ENCODE measurements at regions not wholly inside any gene's neighbourhood (a gene's known extent, or its start where the extent isn't known, plus 50 kb on each side); places are given as distances from the start of the nearest gene placed in this dataset.

DNA sequence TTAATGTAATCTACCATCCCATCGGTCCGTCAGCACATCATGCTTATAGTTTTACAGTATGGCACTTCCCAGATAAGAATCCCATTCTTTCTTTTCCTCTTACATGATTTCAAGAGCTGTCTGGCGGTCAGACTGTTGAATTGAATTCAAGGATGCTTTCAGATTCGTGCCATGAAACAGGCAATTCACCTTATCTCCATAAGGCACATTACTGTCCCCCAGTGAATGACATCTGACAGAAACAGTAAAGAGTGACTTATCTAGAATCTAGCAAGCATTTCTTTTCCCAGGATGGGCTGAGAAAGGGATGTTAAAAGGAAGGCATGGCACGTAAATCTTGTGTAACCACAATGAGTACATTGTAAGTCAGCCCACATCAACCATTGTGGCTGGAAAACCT is 61.1 kb upstream of the SEM1 start:
- POLR2A ChIA-PET: no interaction called here
- no peak overlapping the region for H3K4me3 ChIP-seq (ENCODE audit: low read depth, low read length)
- no peak for DNase-seq (ENCODE audit: low read depth, low spot score)
- TF ChIP-seq, protein P1, sequence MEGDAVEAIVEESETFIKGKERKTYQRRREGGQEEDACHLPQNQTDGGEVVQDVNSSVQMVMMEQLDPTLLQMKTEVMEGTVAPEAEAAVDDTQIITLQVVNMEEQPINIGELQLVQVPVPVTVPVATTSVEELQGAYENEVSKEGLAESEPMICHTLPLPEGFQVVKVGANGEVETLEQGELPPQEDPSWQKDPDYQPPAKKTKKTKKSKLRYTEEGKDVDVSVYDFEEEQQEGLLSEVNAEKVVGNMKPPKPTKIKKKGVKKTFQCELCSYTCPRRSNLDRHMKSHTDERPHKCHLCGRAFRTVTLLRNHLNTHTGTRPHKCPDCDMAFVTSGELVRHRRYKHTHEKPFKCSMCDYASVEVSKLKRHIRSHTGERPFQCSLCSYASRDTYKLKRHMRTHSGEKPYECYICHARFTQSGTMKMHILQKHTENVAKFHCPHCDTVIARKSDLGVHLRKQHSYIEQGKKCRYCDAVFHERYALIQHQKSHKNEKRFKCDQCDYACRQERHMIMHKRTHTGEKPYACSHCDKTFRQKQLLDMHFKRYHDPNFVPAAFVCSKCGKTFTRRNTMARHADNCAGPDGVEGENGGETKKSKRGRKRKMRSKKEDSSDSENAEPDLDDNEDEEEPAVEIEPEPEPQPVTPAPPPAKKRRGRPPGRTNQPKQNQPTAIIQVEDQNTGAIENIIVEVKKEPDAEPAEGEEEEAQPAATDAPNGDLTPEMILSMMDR (IDR thresholded peaks at IDR 0.05; ENCODE audit: insufficient read depth, low read length, missing control alignments): no peak
- CTCF ChIA-PET: no interaction called here

DNA sequence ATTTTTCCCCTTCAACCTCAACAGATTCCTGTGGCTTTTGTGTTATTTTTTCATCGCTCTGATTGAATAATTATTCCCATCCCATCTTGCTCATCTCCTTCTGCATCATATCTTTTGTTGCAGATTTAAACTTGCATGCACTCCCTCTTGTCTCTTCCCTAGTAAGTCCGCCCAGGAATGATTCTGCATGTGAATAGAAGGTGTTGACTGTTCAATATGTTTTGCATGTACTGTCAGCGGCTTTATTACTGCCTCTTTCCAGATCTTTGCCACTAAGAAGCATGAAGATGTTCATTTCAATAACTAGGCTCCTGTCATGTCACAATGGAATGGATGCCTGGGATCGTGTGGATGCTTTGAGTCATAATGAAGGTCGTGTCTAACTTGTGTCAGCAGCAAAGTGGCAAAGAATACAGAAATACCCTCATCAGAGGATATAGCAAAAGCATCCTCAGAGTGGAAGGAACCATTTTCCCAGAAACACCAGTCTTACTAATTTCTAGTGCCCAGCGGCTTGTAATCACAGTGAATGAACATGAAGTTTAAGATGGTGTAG is 62.6 kb upstream of the SEM1 start:
- CTCF ChIA-PET: no interaction called here
- POLR2A ChIA-PET: no interaction called here
- DNase-seq (ENCODE audit: low read depth, low spot score): no peak
- no peak overlapping the region for H3K4me3 ChIP-seq (ENCODE audit: low read depth, low read length)
- TF ChIP-seq, protein P1 (IDR thresholded peaks at IDR 0.05; ENCODE audit: insufficient read depth, low read length, missing control alignments): no peak

DNA sequence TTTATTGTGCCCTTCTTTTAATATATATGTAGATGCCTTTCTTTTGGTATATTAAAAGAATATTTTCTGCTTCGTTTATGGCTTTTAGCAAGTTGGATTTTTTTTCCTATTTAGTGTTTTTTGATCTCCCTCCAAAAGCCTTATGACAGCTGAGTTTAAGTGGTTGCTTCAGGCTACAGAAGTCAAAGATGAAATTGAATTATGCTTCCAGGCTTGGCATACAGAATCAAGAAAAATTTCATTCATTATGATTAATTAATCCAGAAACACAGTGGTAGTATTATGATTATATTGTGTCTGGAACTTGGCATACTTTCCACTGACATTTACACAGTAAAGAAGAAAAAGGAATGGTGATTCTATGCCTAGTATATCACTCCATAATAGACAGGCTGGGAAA is 63.8 kb upstream of the SEM1 start:
- CTCF ChIA-PET: no interaction called here
- POLR2A ChIA-PET: no interaction called here

DNA sequence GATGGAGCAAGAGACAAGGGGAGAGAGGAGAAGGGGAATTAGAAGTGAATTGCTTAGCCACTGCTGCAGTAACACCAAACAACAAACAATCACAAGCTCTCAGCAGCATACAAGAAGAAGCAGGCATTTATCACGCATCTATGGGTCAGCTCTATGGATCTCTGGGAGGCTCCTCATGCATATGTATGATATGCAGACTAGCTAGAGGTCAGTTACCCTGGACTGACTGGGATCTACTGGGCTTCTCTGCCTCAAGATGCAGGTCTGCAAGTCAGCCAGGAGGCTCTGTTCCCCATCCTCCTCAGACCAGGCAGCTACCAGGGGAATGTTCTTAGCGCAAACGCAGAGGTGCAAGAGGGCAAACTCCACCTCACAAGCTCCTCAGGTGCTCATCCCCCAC is 64.7 kb upstream of the SEM1 start:
- H3K4me3 ChIP-seq (ENCODE audit: low read depth, low read length): no peak overlapping the region
- TF ChIP-seq, protein P1 (IDR thresholded peaks at IDR 0.05; ENCODE audit: insufficient read depth, low read length, missing control alignments): no peak
- POLR2A ChIA-PET: no interaction called here
- no peak for DNase-seq (ENCODE audit: low read depth, low spot score)
- CTCF ChIA-PET: no interaction called here

More for the DNA sequence above, 63.8 kb upstream of the SEM1 start:
- DNase-seq (ENCODE audit: low read depth, low spot score): no peak
- no peak overlapping the region for H3K4me3 ChIP-seq (ENCODE audit: low read depth, low read length)
- TF ChIP-seq, protein P1 (IDR thresholded peaks at IDR 0.05; ENCODE audit: insufficient read depth, low read length, missing control alignments): no peak

DNA sequence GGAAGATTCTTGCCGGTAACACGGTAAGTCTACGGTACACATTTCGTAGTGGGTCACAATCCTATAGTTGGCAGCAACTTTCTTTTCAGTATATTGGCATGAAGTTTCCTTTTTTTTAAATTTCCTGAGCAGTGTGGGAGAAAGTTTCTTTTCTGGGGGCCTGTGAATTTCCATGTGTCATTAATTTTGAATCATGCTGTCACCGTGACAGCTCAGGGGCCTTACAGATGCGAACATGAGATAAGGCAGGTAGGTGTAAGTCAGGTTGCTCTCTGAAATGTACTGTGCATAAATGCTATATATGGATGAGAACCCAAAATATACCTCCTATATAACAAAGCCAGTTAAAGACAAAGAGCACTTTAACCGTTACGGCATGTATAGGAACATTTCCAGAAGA is 65.4 kb upstream of the SEM1 start:
- TF ChIP-seq, protein P1 (IDR thresholded peaks at IDR 0.05; ENCODE audit: insufficient read depth, low read length, missing control alignments): no peak
- POLR2A ChIA-PET: no interaction called here

DNA sequence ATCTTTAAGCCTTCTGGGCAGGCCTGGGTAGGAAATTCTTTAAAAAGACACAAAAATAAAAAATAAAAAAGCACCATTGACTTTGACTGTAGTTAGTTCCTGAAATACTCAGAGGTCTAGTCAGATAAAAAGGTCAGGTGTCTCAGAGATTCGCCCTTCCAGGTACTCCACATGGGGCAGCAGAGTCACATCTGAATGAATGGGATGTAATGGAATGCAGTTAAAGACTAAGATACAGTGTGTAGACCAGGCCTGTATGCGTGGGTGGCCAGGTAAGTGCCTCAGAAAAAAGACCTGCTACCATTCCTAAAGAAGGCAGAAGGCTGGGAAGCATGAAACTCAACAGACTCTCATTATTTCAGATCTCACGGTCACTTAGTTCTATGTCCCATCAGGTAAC is 68.6 kb upstream of the SEM1 start:
- ChIA-PET POLR2A (no interaction called here), CTCF (no interaction called here)

More for the DNA sequence above, 65.4 kb upstream of the SEM1 start:
- CTCF ChIA-PET: no interaction called here
- DNase-seq (ENCODE audit: low read depth, low spot score): no peak
- no peak overlapping the region for H3K4me3 ChIP-seq (ENCODE audit: low read depth, low read length)

More for the DNA sequence above, 68.6 kb upstream of the SEM1 start:
- no peak overlapping the region for H3K4me3 ChIP-seq (ENCODE audit: low read depth, low read length)
- DNase-seq (ENCODE audit: low read depth, low spot score): no peak
- TF ChIP-seq, protein P1 (IDR thresholded peaks at IDR 0.05; ENCODE audit: insufficient read depth, low read length, missing control alignments): no peak
